GM10266 (cell line): ENCODE measurements at regions not wholly inside any gene's neighbourhood (a gene's known extent, or its start where the extent isn't known, plus 50 kb on each side); places are given as distances from the start of the nearest gene placed in this dataset.

Source experiments
- DNase-seq: peaks from one replicate; pipeline ENCODE4 v3.0.0; 2012; ENCODE audit errors: extremely low spot score
- CTCF ChIP-seq: IDR thresholded peaks from 2 replicates; pipeline ENCODE4 v1.5.1; 2012; ENCODE audit warnings: mild to moderate bottlenecking, low read depth; ENCODE audit not compliant: control insufficient read depth, insufficient read depth; ENCODE audit errors: missing control alignments

- no peak for DNase-seq
- TF ChIP-seq CTCF: no peak
Measured at GRCh38 chr4:18401425-18401824, 379.9 kb upstream of the LCORL start.

GRCh38 chr4:18398661-18399060 is 377.1 kb upstream of the LCORL start:
- TF ChIP-seq CTCF: no peak
- DNase-seq: no peak

- TF ChIP-seq CTCF: no peak
- DNase-seq: no peak
Measured at GRCh38 chr4:18397681-18398390, 376.3 kb upstream of the LCORL start.

- TF ChIP-seq CTCF: no peak
- no peak for DNase-seq
Measured at GRCh38 chr4:18394656-18395055, 373.1 kb upstream of the LCORL start.

- TF ChIP-seq CTCF: no peak
- DNase-seq: no peak
Measured at GRCh38 chr4:18391354-18391728, 369.8 kb upstream of the LCORL start.

GRCh38 chr4:18390655-18391353 is 369.2 kb upstream of the LCORL start:
- DNase-seq: no peak
- TF ChIP-seq CTCF: no peak

GRCh38 chr4:18389115-18389514 is 367.6 kb upstream of the LCORL start:
- no peak for TF ChIP-seq CTCF
- no peak for DNase-seq
